Posterior vena cava (tissue), 2 donors: ENCODE measurements at regions not wholly inside any gene's neighbourhood (a gene's known extent, or its start where the extent isn't known, plus 50 kb on each side); places are given as distances from the start of the nearest gene placed in this dataset.

Experiments used
- DNase-seq: peaks from one replicate; pipeline ENCODE4 v3.0.0-alpha.2; 2020; ENCODE audit warnings: low spot score
- intact Hi-C, 2 donors: fragments of 100-400 bp; cut with DNase I; formaldehyde crosslinking; loops; one replicate each; pipeline versions ENCODE4 v1.14.1 to v1.14.2; 2022 to 2023
- donor health status: DM: yes; HTN: yes; CAD: no.
- donor health status: DM: yes; HTN: yes; CAD: no.

- no peak for DNase-seq
- intact Hi-C loops: no loop called here
Observed at GRCh38 chr3:75983609-75984290, 198.4 kb upstream of the ZNF717 start.

- intact Hi-C loops: no loop called here
- DNase-seq: no peak
Observed at GRCh38 chr3:75985432-75985831, 200.1 kb upstream of the ZNF717 start.

GRCh38 chr3:76010252-76010651 lies 224.9 kb upstream of the ZNF717 start:
- intact Hi-C loops: no loop called here
- no peak for DNase-seq

GRCh38 chr3:76011121-76011520 lies 225.8 kb upstream of the ZNF717 start:
- intact Hi-C loops: no loop called here
- no peak for DNase-seq

- no peak for DNase-seq
- intact Hi-C loops: no loop called here
Observed at GRCh38 chr3:76015496-76015895, 230.1 kb upstream of the ZNF717 start.

- DNase-seq: no peak
- intact Hi-C loops: no loop called here
Observed at GRCh38 chr3:76016111-76016510, 230.8 kb upstream of the ZNF717 start.

- intact Hi-C loops: no loop called here
- DNase-seq: no peak
Observed at GRCh38 chr3:76016769-76017439, 231.6 kb upstream of the ZNF717 start.

- DNase-seq: no peak
- intact Hi-C loops: no loop called here
Observed at GRCh38 chr3:76021376-76021775, 236.0 kb upstream of the ZNF717 start.

- intact Hi-C loops: no loop called here
- no peak for DNase-seq
Observed at GRCh38 chr3:76024640-76025039, 239.3 kb upstream of the ZNF717 start.

GRCh38 chr3:76025561-76025960 lies 240.2 kb upstream of the ZNF717 start:
- no peak for DNase-seq
- intact Hi-C loops: no loop called here

- intact Hi-C loops: no loop called here
- DNase-seq: no peak
Observed at GRCh38 chr3:76026379-76026778, 241.0 kb upstream of the ZNF717 start.

- intact Hi-C loops: no loop called here
- DNase-seq: no peak
Observed at GRCh38 chr3:76028774-76029173, 243.4 kb upstream of the ZNF717 start.

GRCh38 chr3:76034649-76035048 lies 249.3 kb upstream of the ZNF717 start:
- no peak for DNase-seq
- intact Hi-C loops: no loop called here

- intact Hi-C loops: no loop called here
- no peak for DNase-seq
Observed at GRCh38 chr3:76035117-76035516, 249.8 kb upstream of the ZNF717 start.

- DNase-seq: no peak
- intact Hi-C loops: no loop called here
Observed at GRCh38 chr3:76038949-76039348, 253.6 kb upstream of the ZNF717 start.

- intact Hi-C loops: no loop called here
- no peak for DNase-seq
Observed at GRCh38 chr3:76039431-76039830, 254.1 kb upstream of the ZNF717 start.

- no peak for DNase-seq
- intact Hi-C loops: no loop called here
Observed at GRCh38 chr3:76040946-76041345, 255.6 kb upstream of the ZNF717 start.

- no peak for DNase-seq
- intact Hi-C loops: no loop called here
Observed at GRCh38 chr3:76043746-76044145, 258.4 kb upstream of the ZNF717 start.

- intact Hi-C loops: no loop called here
- no peak for DNase-seq
Observed at GRCh38 chr3:76044601-76045600, 259.6 kb upstream of the ZNF717 start.

- intact Hi-C loops: no loop called here
- no peak for DNase-seq
Observed at GRCh38 chr3:76047368-76047767, 262.0 kb upstream of the ZNF717 start.
